ENCODE measurements at regions not wholly inside any gene's neighbourhood (a gene's known extent, or its start where the extent isn't known, plus 50 kb on each side); places are given as distances from the start of the nearest gene placed in this dataset.
A peak's percentile ranks its signal among the peaks of the same experiment; 100 is the strongest.

DNA sequence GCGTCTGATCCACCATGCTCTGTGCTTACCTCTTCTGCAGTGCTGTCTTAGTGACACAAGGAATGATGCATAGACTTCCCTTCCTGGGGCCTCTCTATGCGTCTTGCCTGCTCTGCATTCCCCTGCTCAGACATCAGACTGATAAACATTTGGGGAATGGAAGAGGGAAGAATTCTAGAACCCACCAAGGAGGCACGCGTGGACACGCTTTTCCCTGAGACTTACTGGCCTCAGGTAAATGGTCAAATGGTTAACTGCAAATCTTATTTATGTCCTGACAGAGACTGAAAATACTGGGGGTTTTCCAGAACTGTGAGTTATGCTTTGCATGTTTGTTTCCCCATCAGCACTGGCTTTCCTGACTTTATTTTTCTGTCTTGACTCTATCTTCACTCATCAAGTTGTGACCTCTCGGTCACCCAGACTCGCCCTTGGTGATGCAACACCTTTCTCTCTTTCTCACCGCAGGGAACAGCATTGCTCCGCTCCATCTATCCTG is 285.9 kb upstream of the FZD8 start:
- no peaks in the 10 kb centered on the region for H3K9me3 ChIP-seq (ENCODE audit: control insufficient read depth, insufficient read depth, low read depth, low read length)
- H3K27ac ChIP-seq (ENCODE audit: low read depth, low read length), result no peak overlapping the region
- no peak overlapping the region for H3K9ac ChIP-seq (ENCODE audit: low read length)
- no peak overlapping the region for H3K4me3 ChIP-seq (ENCODE audit: low read depth, low read length)
- H3K27me3 ChIP-seq (ENCODE audit: control insufficient read depth, insufficient read depth, low read length), result no peaks in the 10 kb centered on the region
- H3K4me1 ChIP-seq (ENCODE audit: control insufficient read depth, insufficient read depth, low read length), result peaks cover 32% of the 10 kb centered on the region
- no peaks in the 10 kb centered on the region for H3K36me3 ChIP-seq (ENCODE audit: control insufficient read depth, insufficient read depth, low read length)

DNA sequence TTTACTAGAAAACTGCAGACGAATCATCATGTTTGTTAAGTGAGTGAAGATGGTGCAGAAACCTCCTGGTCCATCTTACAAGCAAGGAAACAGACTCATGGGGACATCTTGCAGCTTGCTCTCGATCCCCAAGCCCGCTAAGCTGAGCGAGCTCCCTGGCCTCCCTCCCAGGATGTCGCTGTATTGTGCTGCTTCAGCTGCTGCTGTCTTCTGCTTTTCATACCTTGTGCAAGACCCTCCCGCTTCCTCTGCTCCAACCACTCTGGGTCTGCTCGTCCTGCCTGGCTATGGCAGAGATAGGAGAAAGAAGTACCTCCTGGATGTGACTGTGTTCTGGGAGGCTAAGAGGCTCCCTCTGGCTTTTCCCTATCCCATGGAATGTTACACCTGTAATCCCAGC is 285.2 kb upstream of the FZD8 start:
- H3K4me1 ChIP-seq (ENCODE audit: control insufficient read depth, insufficient read depth, low read length), result peaks cover 32% of the 10 kb centered on the region
- no peak overlapping the region for H3K27ac ChIP-seq (ENCODE audit: low read depth, low read length)
- no peak overlapping the region for H3K4me3 ChIP-seq (ENCODE audit: low read depth, low read length)
- H3K27me3 ChIP-seq (ENCODE audit: control insufficient read depth, insufficient read depth, low read length), result no peaks in the 10 kb centered on the region
- H3K9me3 ChIP-seq (ENCODE audit: control insufficient read depth, insufficient read depth, low read depth, low read length), result no peaks in the 10 kb centered on the region
- no peak overlapping the region for H3K9ac ChIP-seq (ENCODE audit: low read length)
- H3K36me3 ChIP-seq (ENCODE audit: control insufficient read depth, insufficient read depth, low read length), result no peaks in the 10 kb centered on the region

DNA sequence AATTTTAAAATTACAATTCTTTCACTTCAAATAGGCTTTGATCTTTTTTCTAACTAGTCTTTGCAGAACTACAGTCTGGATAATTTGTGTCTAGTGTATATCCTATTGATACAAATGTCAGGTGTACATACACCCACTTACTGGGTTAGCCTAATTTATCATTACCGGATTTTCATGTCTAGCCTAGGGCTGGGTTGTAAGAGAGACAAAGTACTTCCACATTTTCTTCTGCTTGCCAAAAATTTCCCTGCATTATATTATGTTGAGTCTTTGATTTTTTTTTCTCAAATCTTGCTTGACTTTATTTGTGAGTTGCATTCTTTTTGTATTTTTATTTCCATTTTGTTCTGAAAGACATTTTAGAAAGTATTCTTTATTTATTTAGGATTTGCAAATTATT is 284.8 kb upstream of the FZD8 start:
- no peak overlapping the region; the same call in 1 of the 2 replicates for H3K27ac ChIP-seq (ENCODE audit: low read depth, low read length)
- no peaks in the 10 kb centered on the region for H3K36me3 ChIP-seq (ENCODE audit: control insufficient read depth, insufficient read depth, low read length)
- H3K4me3 ChIP-seq (ENCODE audit: low read depth, low read length), result no peak overlapping the region
- H3K27me3 ChIP-seq (ENCODE audit: control insufficient read depth, insufficient read depth, low read length), result no peaks in the 10 kb centered on the region
- H3K4me1 ChIP-seq (ENCODE audit: control insufficient read depth, insufficient read depth, low read length), result peaks cover 32% of the 10 kb centered on the region
- no peak overlapping the region for H3K9ac ChIP-seq (ENCODE audit: low read length)
- H3K9me3 ChIP-seq (ENCODE audit: control insufficient read depth, insufficient read depth, low read depth, low read length), result no peaks in the 10 kb centered on the region

DNA sequence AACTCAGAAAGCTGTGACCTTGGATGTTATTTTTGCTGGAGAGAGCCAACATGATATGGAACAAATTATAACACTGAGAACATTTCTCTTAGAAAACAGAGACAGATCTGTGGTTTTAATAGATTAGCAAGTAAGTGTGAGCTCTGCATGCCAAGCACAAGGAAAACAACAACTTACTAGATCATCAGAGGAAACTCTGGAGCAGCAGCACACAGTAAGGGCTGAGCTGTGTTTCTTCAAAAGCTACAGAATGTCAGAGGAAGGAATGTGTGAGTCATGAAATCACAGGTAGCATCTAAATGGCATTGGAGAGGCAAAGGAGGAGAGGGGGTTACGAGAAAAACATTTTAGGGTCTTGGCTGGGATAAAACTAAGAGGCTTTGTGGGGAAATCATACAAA is 283.4 kb upstream of the FZD8 start:
- Histone ChIP-seq H3K27ac (ENCODE audit: low read depth, low read length) (peak overlapping the region; percentile 53; the same call in 1 of the 2 replicates), H3K9ac (ENCODE audit: low read length) (no peak overlapping the region), H3K9me3 (ENCODE audit: control insufficient read depth, insufficient read depth, low read depth, low read length) (no peaks in the 10 kb centered on the region), H3K36me3 (ENCODE audit: control insufficient read depth, insufficient read depth, low read length) (no peaks in the 10 kb centered on the region), H3K27me3 (ENCODE audit: control insufficient read depth, insufficient read depth, low read length) (no peaks in the 10 kb centered on the region), H3K4me1 (ENCODE audit: control insufficient read depth, insufficient read depth, low read length) (peaks cover 32% of the 10 kb centered on the region), H3K4me3 (ENCODE audit: low read depth, low read length) (no peak overlapping the region; the same call in 1 of the 2 replicates)

DNA sequence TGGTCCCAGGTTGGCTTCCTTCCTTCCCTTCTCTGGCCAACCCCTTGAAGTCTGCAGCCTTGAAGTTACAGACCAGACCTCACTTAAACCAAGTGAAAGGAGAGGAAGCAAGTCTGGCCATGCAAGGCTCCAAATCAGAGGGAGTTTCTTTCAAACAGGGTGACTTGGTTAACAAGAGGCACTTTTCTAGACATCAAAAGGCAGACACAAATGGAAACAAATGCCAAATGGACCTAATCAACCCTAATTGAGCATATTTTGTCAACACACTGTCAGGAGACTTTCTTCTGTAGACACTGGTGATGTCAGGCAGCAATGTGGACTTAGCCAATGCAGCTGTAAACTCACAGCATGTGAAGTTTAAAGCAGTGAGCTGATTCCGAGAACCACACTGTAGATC is 282.7 kb upstream of the FZD8 start:
- H3K36me3 ChIP-seq (ENCODE audit: control insufficient read depth, insufficient read depth, low read length), result no peaks in the 10 kb centered on the region
- H3K9ac ChIP-seq (ENCODE audit: low read length), result no peak overlapping the region
- H3K27me3 ChIP-seq (ENCODE audit: control insufficient read depth, insufficient read depth, low read length), result no peaks in the 10 kb centered on the region
- H3K27ac ChIP-seq (ENCODE audit: low read depth, low read length), result peak overlapping the region; percentile 10; the same call in 1 of the 2 replicates
- H3K4me1 ChIP-seq (ENCODE audit: control insufficient read depth, insufficient read depth, low read length), result peaks cover 32% of the 10 kb centered on the region
- no peak overlapping the region for H3K4me3 ChIP-seq (ENCODE audit: low read depth, low read length)
- H3K9me3 ChIP-seq (ENCODE audit: control insufficient read depth, insufficient read depth, low read depth, low read length), result no peaks in the 10 kb centered on the region

DNA sequence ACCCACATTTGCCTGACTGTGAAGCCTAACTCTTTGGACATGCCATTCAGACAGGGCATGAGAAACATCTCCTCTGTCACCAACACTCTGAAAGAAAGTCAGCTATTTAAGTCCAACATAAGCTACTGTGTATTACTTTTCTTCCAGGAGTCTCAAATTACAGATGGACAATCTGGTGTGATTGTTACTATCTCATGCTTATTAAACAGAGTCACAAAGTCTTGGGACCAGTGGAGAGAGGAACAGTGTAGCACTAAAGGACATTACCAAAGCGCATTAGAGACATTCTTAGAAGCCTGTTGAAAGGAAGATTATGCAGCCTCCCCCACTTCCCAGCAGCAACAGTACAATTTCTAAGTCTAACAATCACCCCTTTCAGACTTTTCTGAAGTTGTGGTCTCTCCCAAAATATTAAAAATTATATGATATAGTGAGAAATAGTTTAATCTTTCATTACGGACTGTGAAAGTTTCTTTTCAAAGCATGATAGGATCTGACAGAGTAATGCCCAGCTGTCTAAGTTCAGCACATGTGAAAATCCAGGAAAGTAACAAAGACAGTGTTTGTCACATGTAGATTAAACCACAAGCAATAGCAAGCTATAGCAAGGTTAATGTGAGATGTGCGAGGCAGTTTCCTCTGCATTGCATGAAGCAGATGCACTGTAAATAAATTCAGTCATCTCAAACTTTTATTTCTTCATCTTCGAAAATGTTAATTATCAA is 280.9 kb upstream of the FZD8 start:
- Histone ChIP-seq H3K9me3 (ENCODE audit: control insufficient read depth, insufficient read depth, low read depth, low read length) (no peaks in the 10 kb centered on the region), H3K9ac (ENCODE audit: low read length) (no peak overlapping the region), H3K4me1 (ENCODE audit: control insufficient read depth, insufficient read depth, low read length) (peaks cover 32% of the 10 kb centered on the region), H3K4me3 (ENCODE audit: low read depth, low read length) (no peak overlapping the region), H3K36me3 (ENCODE audit: control insufficient read depth, insufficient read depth, low read length) (no peaks in the 10 kb centered on the region), H3K27me3 (ENCODE audit: control insufficient read depth, insufficient read depth, low read length) (no peaks in the 10 kb centered on the region), H3K27ac (ENCODE audit: low read depth, low read length) (no peak overlapping the region)

DNA sequence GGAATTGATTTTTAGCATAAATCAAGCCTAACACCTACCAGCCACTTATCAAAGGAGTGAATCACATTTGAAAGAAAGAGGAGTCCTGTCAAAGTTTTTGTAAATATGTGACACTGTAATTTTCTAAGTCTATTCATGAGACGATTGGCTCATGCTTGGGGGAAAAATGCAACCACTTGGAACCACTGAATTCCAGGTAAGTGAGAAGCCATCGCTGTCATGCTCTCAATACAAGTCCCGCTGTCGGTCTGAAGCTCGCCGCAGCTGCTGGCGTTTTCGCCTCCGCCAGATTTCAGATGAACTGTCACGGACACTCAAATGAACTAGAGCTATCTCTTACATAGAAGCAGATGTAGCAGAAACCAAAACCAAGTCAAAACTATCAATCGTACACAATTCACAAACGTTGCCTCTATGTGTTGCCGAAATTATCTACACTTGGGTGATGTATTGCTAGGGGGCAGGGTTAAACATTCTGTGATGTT is 279.8 kb upstream of the FZD8 start:
- no peaks in the 10 kb centered on the region for H3K27me3 ChIP-seq (ENCODE audit: control insufficient read depth, insufficient read depth, low read length)
- H3K4me3 ChIP-seq (ENCODE audit: low read depth, low read length), result no peak overlapping the region
- H3K9me3 ChIP-seq (ENCODE audit: control insufficient read depth, insufficient read depth, low read depth, low read length), result no peaks in the 10 kb centered on the region
- no peaks in the 10 kb centered on the region for H3K36me3 ChIP-seq (ENCODE audit: control insufficient read depth, insufficient read depth, low read length)
- H3K9ac ChIP-seq (ENCODE audit: low read length), result no peak overlapping the region
- H3K27ac ChIP-seq (ENCODE audit: low read depth, low read length), result no peak overlapping the region
- peaks cover 25% of the 10 kb centered on the region for H3K4me1 ChIP-seq (ENCODE audit: control insufficient read depth, insufficient read depth, low read length)

DNA sequence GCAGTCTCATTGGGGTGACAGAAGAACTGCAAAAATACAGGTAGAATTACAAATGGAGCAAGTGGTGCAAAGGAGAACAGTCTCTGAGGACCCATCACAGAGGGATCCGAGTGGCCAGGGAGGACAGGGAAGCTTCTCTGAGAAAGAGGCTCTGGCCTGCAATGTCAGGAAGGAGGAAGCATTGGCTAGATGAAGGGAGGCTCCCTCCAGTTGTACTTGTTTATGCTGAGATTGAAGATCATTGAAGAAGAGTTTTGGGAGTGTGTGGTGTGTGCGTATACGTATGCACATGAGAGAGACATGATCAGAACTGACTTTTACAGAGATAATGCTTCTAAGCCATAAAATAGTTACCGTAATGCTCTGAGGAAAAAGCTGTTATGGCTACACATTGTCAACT is 274.7 kb upstream of the FZD8 start:
- Histone ChIP-seq H3K27ac (ENCODE audit: low read depth, low read length) (no peak overlapping the region), H3K4me1 (ENCODE audit: control insufficient read depth, insufficient read depth, low read length) (peaks cover 8% of the 10 kb centered on the region), H3K9me3 (ENCODE audit: control insufficient read depth, insufficient read depth, low read depth, low read length) (no peaks in the 10 kb centered on the region), H3K4me3 (ENCODE audit: low read depth, low read length) (no peak overlapping the region), H3K9ac (ENCODE audit: low read length) (no peak overlapping the region), H3K36me3 (ENCODE audit: control insufficient read depth, insufficient read depth, low read length) (no peaks in the 10 kb centered on the region), H3K27me3 (ENCODE audit: control insufficient read depth, insufficient read depth, low read length) (no peaks in the 10 kb centered on the region)

DNA sequence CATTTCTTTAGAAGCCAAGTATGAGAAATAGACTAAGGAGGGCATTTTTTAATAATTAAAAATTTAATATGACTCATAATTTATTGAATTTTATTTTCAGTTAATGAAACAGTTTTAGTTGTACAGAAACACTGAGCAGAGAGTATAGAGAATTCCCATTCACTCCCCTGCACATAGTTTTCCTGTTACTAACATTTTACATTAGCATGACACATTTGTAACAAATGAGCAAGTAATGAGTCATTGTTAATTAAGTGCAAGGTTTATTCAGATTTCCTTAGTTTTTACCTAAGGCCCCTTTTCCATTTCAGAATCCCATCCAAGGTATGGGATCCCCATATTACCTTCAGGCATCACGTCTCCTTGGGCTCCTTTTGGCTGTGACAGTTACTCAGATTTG is 271.5 kb upstream of the FZD8 start:
- Histone ChIP-seq H3K4me3 (ENCODE audit: low read depth, low read length) (no peak overlapping the region), H3K27me3 (ENCODE audit: control insufficient read depth, insufficient read depth, low read length) (no peaks in the 10 kb centered on the region), H3K9ac (ENCODE audit: low read length) (no peak overlapping the region), H3K9me3 (ENCODE audit: control insufficient read depth, insufficient read depth, low read depth, low read length) (no peaks in the 10 kb centered on the region), H3K27ac (ENCODE audit: low read depth, low read length) (no peak overlapping the region), H3K36me3 (ENCODE audit: control insufficient read depth, insufficient read depth, low read length) (no peaks in the 10 kb centered on the region), H3K4me1 (ENCODE audit: control insufficient read depth, insufficient read depth, low read length) (peaks cover 18% of the 10 kb centered on the region)

DNA sequence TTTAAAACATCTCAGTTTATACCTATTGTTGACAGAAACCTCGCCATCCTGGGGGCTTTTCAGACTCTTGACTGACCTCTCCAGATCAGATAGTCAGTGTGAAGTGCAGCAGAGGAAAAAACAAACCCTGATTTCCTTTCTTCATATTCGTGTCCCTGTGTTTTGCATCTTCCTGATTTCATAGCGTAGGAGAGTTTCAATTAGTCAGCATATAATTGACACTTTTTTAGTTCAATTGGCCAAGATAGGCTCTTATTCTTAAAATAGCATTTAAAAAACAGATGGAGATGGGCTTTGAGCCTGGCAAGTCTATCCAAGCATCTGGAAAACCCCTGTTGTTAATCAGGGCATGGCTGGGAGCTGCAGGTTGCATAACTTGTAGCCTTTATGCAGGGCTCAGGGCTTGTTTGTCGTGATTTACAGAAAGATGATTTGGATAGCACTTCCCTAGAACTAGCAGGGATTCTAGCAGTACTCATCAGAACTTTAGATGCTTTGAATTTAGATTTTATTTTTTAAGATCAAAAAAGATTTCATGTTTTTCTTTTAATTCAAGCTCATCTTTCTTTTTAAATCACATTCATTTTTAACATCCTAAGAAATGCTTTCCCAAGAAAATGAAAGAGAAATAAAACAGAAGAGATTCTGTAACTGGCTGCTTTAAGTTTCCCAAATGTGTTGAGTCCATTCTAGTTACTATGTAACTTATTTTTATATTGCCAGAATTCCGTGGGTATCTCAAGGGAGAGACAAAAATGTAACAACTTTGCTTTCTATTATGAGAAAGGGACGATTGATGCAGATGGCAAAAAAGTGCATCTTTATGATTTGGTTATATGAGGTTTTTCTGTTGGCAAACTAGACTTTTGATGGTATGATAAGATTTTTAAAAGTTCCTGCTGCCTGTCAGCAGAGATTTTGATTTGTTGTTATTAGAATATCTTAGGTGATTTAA is 270.8 kb upstream of the FZD8 start:
- Histone ChIP-seq H3K9me3 (ENCODE audit: control insufficient read depth, insufficient read depth, low read depth, low read length) (no peaks in the 10 kb centered on the region), H3K9ac (ENCODE audit: low read length) (no peak overlapping the region), H3K27ac (ENCODE audit: low read depth, low read length) (no peak overlapping the region; the same call in 1 of the 2 replicates), H3K4me3 (ENCODE audit: low read depth, low read length) (no peak overlapping the region), H3K27me3 (ENCODE audit: control insufficient read depth, insufficient read depth, low read length) (no peaks in the 10 kb centered on the region), H3K4me1 (ENCODE audit: control insufficient read depth, insufficient read depth, low read length) (peaks cover 23% of the 10 kb centered on the region), H3K36me3 (ENCODE audit: control insufficient read depth, insufficient read depth, low read length) (no peaks in the 10 kb centered on the region)

DNA sequence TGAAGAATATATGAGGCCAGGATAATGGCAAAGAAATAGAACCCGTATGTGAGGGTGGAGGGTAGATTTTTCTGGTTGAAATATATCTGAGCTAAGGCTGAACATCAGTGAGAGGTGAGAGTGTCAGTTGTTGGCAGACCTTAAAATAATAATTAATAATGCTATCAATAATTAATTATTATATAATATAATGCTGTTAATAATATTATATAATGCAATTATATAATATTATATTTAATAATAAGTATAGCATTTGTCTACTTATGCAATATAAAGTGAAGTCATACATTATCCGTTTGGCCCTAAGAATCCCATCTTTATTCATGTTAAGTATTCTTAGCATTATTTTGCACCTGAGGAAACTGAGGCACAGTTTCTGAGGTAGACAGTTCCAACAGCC is 269.9 kb upstream of the FZD8 start:
- H3K9me3 ChIP-seq (ENCODE audit: control insufficient read depth, insufficient read depth, low read depth, low read length), result no peaks in the 10 kb centered on the region
- H3K36me3 ChIP-seq (ENCODE audit: control insufficient read depth, insufficient read depth, low read length), result no peaks in the 10 kb centered on the region
- H3K4me3 ChIP-seq (ENCODE audit: low read depth, low read length), result no peak overlapping the region
- H3K4me1 ChIP-seq (ENCODE audit: control insufficient read depth, insufficient read depth, low read length), result peaks cover 32% of the 10 kb centered on the region
- no peaks in the 10 kb centered on the region for H3K27me3 ChIP-seq (ENCODE audit: control insufficient read depth, insufficient read depth, low read length)
- H3K27ac ChIP-seq (ENCODE audit: low read depth, low read length), result no peak overlapping the region
- H3K9ac ChIP-seq (ENCODE audit: low read length), result no peak overlapping the region

Data from HUES6 (cell line).